Esophagus (tissue), 2 donors: ENCODE measurements at regions not wholly inside any gene's neighbourhood (a gene's known extent, or its start where the extent isn't known, plus 50 kb on each side); places are given as distances from the start of the nearest gene placed in this dataset.
"Not testable (repeated sequence)": the region's sequence is repeated elsewhere in the genome, so short reads cannot be mapped to it uniquely, and the experiment has no call there.

Experiments
- H3K27ac ChIP-seq, 2 donors: one replicate each; pipeline ENCODE4 v1.5.1; 2013; ENCODE audit warnings: low read depth in 2 of 2, mild to moderate bottlenecking in 2 of 2, inconsistent platforms in 1 of 2, low read length in 1 of 2, moderate library complexity in 1 of 2
- H3K27me3 ChIP-seq, 2 donors: one replicate each; pipeline ENCODE4 v1.6.1; 2013; ENCODE audit warnings: low read length in 2 of 2, control low read depth in 1 of 2, mild to moderate bottlenecking in 1 of 2; ENCODE audit not compliant: insufficient read depth in 2 of 2, control insufficient read depth in 1 of 2
- H3K36me3 ChIP-seq, 2 donors: one replicate each; pipeline ENCODE4 v1.6.1; 2013; ENCODE audit warnings: low read length in 1 of 2; ENCODE audit not compliant: control insufficient read depth in 2 of 2, insufficient read depth in 2 of 2
- H3K4me1 ChIP-seq, 2 donors: one replicate each; pipeline ENCODE4 v1.6.1; 2013; ENCODE audit warnings: low read length in 1 of 2; ENCODE audit not compliant: control insufficient read depth in 2 of 2, insufficient read depth in 2 of 2
- H3K4me3 ChIP-seq, 2 donors: one replicate each; pipeline ENCODE4 v1.5.1; 2013; ENCODE audit warnings: low read length in 2 of 2, mild to moderate bottlenecking in 2 of 2, low read depth in 1 of 2, moderate library complexity in 1 of 2
- H3K9me3 ChIP-seq, 2 donors: one replicate each; pipeline ENCODE4 v1.6.1; 2013; ENCODE audit warnings: mild to moderate bottlenecking in 2 of 2, low read depth in 1 of 2, low read length in 1 of 2, moderate library complexity in 1 of 2; ENCODE audit not compliant: control insufficient read depth in 2 of 2, insufficient read depth in 1 of 2
- WGBS, 2 donors: extraction: QIAGEN DNeasy Blood & Tissue Kit; methylation state at CpG; one replicate each; pipeline ENCODE4 v1.1.7; 2013; 5-methylcytosine and 5-hydroxymethylcytosine counted together
- donor health status: healthy with polysubstance abuse.
- donor health status: Bipolar disorder and iron deficiency.

DNA sequence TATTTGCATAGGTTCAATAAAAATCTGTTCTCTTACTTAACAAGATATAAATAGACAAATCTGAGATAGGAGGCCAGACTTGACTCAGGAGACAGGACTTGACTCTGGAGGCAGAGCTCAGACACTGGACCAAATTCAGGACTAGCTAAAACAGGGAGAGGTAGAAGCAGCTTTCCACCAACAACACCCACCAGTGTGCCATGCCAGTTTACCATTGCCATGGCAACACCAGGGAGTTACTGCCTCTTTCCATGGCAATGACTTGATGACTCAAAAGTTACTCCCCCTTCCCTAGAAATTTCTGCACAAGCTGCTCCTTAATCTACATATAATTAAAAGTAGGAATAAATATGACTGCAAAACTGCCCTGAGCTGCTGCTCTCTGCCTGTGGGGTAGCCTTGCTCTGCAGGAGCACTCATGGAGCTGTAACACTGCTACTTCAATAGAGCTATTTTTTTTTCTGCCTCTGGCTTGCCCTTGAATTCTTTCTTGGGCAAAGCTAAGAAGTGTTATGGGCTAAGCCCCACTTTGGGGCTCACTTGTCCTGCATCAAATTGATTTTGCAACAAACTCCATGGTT is 473.0 kb downstream of the PLK2 start:
- no peak overlapping the region for H3K4me3 ChIP-seq
- no peaks in the 10 kb centered on the region for H3K9me3 ChIP-seq
- H3K4me1 ChIP-seq, result no peaks in the 10 kb centered on the region
- no peaks in the 10 kb centered on the region for H3K27me3 ChIP-seq
- H3K27ac ChIP-seq, result no peak overlapping the region
- no peaks in the 10 kb centered on the region for H3K36me3 ChIP-seq

- Histone ChIP-seq H3K4me1 (no peaks in the 10 kb centered on the region), H3K9me3 (no peaks in the 10 kb centered on the region), H3K27me3 (no peaks in the 10 kb centered on the region), H3K27ac (no peak overlapping the region), H3K4me3 (no peak overlapping the region), H3K36me3 (no peaks in the 10 kb centered on the region)
- 45 to 56% methylated on average over 2 of the region's 2 CpGs for WGBS, 2 donors
These were observed 476.5 kb downstream of the PLK2 start for GRCh38 chr5:57983426-57983825.

- no peaks in the 10 kb centered on the region for H3K27me3 ChIP-seq
- no peaks in the 10 kb centered on the region for H3K9me3 ChIP-seq
- WGBS, 2 donors, result 90 to 94% methylated on average over 3 of the region's 3 CpGs
- no peak overlapping the region for H3K4me3 ChIP-seq
- H3K27ac ChIP-seq, result no peak overlapping the region
- no peaks in the 10 kb centered on the region for H3K36me3 ChIP-seq
- H3K4me1 ChIP-seq, result no peaks in the 10 kb centered on the region
These were observed 480.2 kb downstream of the PLK2 start for GRCh38 chr5:57979671-57980070.

DNA sequence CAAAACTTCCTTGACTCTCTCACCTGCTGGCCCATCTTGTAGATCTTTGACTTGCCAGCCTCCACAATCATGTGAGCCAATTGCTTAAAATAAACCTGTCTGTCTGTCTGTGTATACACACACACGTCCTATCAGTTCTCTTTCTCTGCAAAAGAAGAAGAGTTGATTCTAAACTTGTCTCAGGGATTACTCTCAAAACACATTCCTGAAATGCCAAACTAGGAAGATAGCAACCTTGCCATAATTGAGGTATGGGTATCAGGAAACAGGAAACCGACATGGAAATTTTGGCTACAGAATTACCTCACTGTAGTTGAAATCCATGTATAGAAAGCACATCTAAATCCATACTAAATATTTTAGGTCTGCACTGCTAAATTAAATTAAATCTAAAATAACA is 483.4 kb downstream of the PLK2 start:
- Histone ChIP-seq H3K4me1 (no peaks in the 10 kb centered on the region), H3K4me3 (no peak overlapping the region), H3K27me3 (no peaks in the 10 kb centered on the region), H3K9me3 (no peaks in the 10 kb centered on the region), H3K36me3 (no peaks in the 10 kb centered on the region), H3K27ac (no peak overlapping the region)
- WGBS, 2 donors, result 57 to 69% methylated on average over 2 of the region's 2 CpGs

- H3K4me3 ChIP-seq, H3K9me3 ChIP-seq, H3K4me1 ChIP-seq, H3K36me3 ChIP-seq, H3K27me3 ChIP-seq, H3K27ac ChIP-seq: not testable (repeated sequence)
- WGBS, 2 donors, result 78 to 82% methylated on average over 6 to 7 of the region's 7 CpGs
These were observed 487.8 kb downstream of the PLK2 start for GRCh38 chr5:57972099-57972498.

GRCh38 chr5:57960569-57960968 is 478.0 kb upstream of the ACTBL2 start:
- no peak overlapping the region for H3K27ac ChIP-seq
- H3K4me3 ChIP-seq, result no peak overlapping the region
- 92 to 97% methylated on average over 1 of the region's 1 CpG for WGBS, 2 donors
- no peaks in the 10 kb centered on the region for H3K27me3 ChIP-seq
- H3K36me3 ChIP-seq, result no peaks in the 10 kb centered on the region
- peaks cover 0 to 4% of the 10 kb centered on the region in 2 donors for H3K9me3 ChIP-seq
- no peaks in the 10 kb centered on the region for H3K4me1 ChIP-seq

- no peaks in the 10 kb centered on the region for H3K9me3 ChIP-seq
- no peak overlapping the region for H3K27ac ChIP-seq
- no peaks in the 10 kb centered on the region for H3K4me1 ChIP-seq
- H3K27me3 ChIP-seq, result no peaks in the 10 kb centered on the region
- no peaks in the 10 kb centered on the region for H3K36me3 ChIP-seq
- 66 to 74% methylated on average over 3 of the region's 3 CpGs for WGBS, 2 donors
- no peak overlapping the region for H3K4me3 ChIP-seq
These were observed 474.0 kb upstream of the ACTBL2 start for GRCh38 chr5:57956636-57957035.

GRCh38 chr5:57955511-57955910 is 472.9 kb upstream of the ACTBL2 start:
- WGBS, 2 donors, result 1 to 29% methylated on average over 1 of the region's 1 CpG
- H3K4me1 ChIP-seq, result no peaks in the 10 kb centered on the region
- H3K9me3 ChIP-seq, result no peaks in the 10 kb centered on the region
- no peaks in the 10 kb centered on the region for H3K36me3 ChIP-seq
- no peak overlapping the region for H3K27ac ChIP-seq
- H3K4me3 ChIP-seq, result no peak overlapping the region
- H3K27me3 ChIP-seq, result no peaks in the 10 kb centered on the region

- Histone ChIP-seq H3K27ac (no peak overlapping the region), H3K4me1 (no peaks in the 10 kb centered on the region), H3K27me3 (no peaks in the 10 kb centered on the region), H3K4me3 (no peak overlapping the region), H3K36me3 (no peaks in the 10 kb centered on the region), H3K9me3 (no peaks in the 10 kb centered on the region)
- 58% methylated on average over 2 of the region's 2 CpGs for WGBS, 2 donors
These were observed 471.2 kb upstream of the ACTBL2 start for GRCh38 chr5:57953792-57954191.

- no peaks in the 10 kb centered on the region for H3K9me3 ChIP-seq
- H3K4me3 ChIP-seq, result no peak overlapping the region
- H3K4me1 ChIP-seq, result no peaks in the 10 kb centered on the region
- H3K27ac ChIP-seq, result no peak overlapping the region
- H3K27me3 ChIP-seq, result no peaks in the 10 kb centered on the region
- H3K36me3 ChIP-seq, result no peaks in the 10 kb centered on the region
These were observed 468.1 kb upstream of the ACTBL2 start for GRCh38 chr5:57950616-57951228.
